ENCODE measurements at regions not wholly inside any gene's neighbourhood (a gene's known extent, or its start where the extent isn't known, plus 50 kb on each side); places are given as distances from the start of the nearest gene placed in this dataset.

DNA sequence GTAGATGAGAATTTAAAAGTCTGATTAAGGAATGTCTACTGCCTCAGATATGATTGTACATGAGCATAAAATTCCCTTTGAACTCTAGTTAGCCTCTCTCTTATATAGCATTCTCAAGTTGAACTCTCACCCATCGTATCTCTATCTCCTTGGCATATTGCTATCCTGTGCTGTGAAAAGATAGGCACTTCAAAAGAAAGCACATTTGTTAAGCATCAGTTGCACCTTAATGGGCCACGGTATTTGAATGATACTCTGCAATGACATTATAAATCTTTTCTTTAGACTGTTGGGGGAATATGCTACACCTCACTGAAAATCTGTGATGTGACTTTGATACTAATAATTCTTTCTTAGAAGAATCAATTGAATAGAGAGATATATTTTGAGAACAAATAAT lies 570.7 kb downstream of the JRKL start (continued):
- TF ChIP-seq, protein P1, sequence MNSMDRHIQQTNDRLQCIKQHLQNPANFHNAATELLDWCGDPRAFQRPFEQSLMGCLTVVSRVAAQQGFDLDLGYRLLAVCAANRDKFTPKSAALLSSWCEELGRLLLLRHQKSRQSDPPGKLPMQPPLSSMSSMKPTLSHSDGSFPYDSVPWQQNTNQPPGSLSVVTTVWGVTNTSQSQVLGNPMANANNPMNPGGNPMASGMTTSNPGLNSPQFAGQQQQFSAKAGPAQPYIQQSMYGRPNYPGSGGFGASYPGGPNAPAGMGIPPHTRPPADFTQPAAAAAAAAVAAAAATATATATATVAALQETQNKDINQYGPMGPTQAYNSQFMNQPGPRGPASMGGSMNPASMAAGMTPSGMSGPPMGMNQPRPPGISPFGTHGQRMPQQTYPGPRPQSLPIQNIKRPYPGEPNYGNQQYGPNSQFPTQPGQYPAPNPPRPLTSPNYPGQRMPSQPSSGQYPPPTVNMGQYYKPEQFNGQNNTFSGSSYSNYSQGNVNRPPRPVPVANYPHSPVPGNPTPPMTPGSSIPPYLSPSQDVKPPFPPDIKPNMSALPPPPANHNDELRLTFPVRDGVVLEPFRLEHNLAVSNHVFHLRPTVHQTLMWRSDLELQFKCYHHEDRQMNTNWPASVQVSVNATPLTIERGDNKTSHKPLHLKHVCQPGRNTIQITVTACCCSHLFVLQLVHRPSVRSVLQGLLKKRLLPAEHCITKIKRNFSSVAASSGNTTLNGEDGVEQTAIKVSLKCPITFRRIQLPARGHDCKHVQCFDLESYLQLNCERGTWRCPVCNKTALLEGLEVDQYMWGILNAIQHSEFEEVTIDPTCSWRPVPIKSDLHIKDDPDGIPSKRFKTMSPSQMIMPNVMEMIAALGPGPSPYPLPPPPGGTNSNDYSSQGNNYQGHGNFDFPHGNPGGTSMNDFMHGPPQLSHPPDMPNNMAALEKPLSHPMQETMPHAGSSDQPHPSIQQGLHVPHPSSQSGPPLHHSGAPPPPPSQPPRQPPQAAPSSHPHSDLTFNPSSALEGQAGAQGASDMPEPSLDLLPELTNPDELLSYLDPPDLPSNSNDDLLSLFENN (IDR thresholded peaks at IDR 0.05; ENCODE audit: low read depth in 2 of 2, low read length in 2 of 2): no peak
- TF ChIP-seq TEAD1 (CRISPR knock-in tag; IDR thresholded peaks at IDR 0.05): no peak

DNA sequence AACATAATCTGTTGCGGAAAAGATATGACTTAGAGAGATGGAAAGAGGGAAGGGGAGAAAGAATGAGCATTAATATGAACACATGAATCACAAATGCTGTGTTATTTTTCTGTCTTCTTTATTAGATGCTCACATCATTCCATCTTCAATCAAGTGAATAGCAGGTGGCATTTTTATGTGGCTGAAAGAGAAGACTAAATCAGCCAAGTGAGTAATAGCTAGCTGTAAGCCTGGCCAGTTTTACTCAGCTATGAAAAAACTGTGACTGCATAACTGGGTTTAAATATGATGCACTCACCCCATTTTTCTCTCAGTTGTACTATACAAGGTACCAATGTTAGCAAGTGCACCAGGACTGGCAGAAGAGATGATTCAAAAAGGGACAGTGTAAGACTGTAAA lies 571.1 kb downstream of the JRKL start:
- H4K20me1 ChIP-seq (replicated peaks; ENCODE audit: control insufficient read depth, insufficient read depth, low read length): no peaks in the 10 kb centered on the region
- no peak overlapping the region for H3K27ac ChIP-seq (ENCODE audit: extremely low read depth, low read depth, low read length)
- no peaks in the 10 kb centered on the region for H3K36me3 ChIP-seq (ENCODE audit: control insufficient read depth, insufficient read depth, low read length)
- no peak overlapping the region for H3K4me3 ChIP-seq
- in situ Hi-C loops (cut with MboI) (no loop called here), intact Hi-C loops (cut with micrococcal nuclease) (no loop called here)
- ATAC-seq (no peak), DNase-seq (ENCODE audit: extremely low read depth in 1 of 4, low spot score in 3 of 4) (no peak), FAIRE-seq (no peak)
- H3K27me3 ChIP-seq (ENCODE audit: control insufficient read depth in 2 of 2, insufficient read depth in 2 of 2, low read length in 2 of 2): no peaks in the 10 kb centered on the region
- H3K4me1 ChIP-seq (replicated peaks in 1 of 2; ENCODE audit: control insufficient read depth in 2 of 2, insufficient read depth in 2 of 2, low read length in 2 of 2): no peaks in the 10 kb centered on the region
- WGBS (ENCODE audit: insufficient coverage, low coverage, missing lambda C conversion rate): 0% methylated on average over 1 of the region's 1 CpG
- no peaks in the 10 kb centered on the region for H3K79me2 ChIP-seq (ENCODE audit: control insufficient read depth, insufficient read depth, low read length)
- H3K9me1 ChIP-seq (ENCODE audit: control insufficient read depth, insufficient read depth, low read length): no peaks in the 10 kb centered on the region
- ChIA-PET POLR2A (no interaction called here), CTCF (ENCODE audit: low intra/inter-chr PET ratio) (no interaction called here)
- no peak overlapping the region for H3K4me2 ChIP-seq (ENCODE audit: insufficient read depth, low read length)
- H2AFZ ChIP-seq (ENCODE audit: low read depth, low read length): no peak overlapping the region
- no peak overlapping the region for H3K9ac ChIP-seq (ENCODE audit: insufficient read depth in 1 of 2, low read depth in 2 of 2, low read length in 2 of 2)
- no TSS peak for BruUV-seq (replicated peaks)
- H3K9me3 ChIP-seq (replicated peaks; ENCODE audit: control insufficient read depth, insufficient read depth, low read depth, low read length): peaks cover 3% of the 10 kb centered on the region
- TF ChIP-seq, protein P2, sequence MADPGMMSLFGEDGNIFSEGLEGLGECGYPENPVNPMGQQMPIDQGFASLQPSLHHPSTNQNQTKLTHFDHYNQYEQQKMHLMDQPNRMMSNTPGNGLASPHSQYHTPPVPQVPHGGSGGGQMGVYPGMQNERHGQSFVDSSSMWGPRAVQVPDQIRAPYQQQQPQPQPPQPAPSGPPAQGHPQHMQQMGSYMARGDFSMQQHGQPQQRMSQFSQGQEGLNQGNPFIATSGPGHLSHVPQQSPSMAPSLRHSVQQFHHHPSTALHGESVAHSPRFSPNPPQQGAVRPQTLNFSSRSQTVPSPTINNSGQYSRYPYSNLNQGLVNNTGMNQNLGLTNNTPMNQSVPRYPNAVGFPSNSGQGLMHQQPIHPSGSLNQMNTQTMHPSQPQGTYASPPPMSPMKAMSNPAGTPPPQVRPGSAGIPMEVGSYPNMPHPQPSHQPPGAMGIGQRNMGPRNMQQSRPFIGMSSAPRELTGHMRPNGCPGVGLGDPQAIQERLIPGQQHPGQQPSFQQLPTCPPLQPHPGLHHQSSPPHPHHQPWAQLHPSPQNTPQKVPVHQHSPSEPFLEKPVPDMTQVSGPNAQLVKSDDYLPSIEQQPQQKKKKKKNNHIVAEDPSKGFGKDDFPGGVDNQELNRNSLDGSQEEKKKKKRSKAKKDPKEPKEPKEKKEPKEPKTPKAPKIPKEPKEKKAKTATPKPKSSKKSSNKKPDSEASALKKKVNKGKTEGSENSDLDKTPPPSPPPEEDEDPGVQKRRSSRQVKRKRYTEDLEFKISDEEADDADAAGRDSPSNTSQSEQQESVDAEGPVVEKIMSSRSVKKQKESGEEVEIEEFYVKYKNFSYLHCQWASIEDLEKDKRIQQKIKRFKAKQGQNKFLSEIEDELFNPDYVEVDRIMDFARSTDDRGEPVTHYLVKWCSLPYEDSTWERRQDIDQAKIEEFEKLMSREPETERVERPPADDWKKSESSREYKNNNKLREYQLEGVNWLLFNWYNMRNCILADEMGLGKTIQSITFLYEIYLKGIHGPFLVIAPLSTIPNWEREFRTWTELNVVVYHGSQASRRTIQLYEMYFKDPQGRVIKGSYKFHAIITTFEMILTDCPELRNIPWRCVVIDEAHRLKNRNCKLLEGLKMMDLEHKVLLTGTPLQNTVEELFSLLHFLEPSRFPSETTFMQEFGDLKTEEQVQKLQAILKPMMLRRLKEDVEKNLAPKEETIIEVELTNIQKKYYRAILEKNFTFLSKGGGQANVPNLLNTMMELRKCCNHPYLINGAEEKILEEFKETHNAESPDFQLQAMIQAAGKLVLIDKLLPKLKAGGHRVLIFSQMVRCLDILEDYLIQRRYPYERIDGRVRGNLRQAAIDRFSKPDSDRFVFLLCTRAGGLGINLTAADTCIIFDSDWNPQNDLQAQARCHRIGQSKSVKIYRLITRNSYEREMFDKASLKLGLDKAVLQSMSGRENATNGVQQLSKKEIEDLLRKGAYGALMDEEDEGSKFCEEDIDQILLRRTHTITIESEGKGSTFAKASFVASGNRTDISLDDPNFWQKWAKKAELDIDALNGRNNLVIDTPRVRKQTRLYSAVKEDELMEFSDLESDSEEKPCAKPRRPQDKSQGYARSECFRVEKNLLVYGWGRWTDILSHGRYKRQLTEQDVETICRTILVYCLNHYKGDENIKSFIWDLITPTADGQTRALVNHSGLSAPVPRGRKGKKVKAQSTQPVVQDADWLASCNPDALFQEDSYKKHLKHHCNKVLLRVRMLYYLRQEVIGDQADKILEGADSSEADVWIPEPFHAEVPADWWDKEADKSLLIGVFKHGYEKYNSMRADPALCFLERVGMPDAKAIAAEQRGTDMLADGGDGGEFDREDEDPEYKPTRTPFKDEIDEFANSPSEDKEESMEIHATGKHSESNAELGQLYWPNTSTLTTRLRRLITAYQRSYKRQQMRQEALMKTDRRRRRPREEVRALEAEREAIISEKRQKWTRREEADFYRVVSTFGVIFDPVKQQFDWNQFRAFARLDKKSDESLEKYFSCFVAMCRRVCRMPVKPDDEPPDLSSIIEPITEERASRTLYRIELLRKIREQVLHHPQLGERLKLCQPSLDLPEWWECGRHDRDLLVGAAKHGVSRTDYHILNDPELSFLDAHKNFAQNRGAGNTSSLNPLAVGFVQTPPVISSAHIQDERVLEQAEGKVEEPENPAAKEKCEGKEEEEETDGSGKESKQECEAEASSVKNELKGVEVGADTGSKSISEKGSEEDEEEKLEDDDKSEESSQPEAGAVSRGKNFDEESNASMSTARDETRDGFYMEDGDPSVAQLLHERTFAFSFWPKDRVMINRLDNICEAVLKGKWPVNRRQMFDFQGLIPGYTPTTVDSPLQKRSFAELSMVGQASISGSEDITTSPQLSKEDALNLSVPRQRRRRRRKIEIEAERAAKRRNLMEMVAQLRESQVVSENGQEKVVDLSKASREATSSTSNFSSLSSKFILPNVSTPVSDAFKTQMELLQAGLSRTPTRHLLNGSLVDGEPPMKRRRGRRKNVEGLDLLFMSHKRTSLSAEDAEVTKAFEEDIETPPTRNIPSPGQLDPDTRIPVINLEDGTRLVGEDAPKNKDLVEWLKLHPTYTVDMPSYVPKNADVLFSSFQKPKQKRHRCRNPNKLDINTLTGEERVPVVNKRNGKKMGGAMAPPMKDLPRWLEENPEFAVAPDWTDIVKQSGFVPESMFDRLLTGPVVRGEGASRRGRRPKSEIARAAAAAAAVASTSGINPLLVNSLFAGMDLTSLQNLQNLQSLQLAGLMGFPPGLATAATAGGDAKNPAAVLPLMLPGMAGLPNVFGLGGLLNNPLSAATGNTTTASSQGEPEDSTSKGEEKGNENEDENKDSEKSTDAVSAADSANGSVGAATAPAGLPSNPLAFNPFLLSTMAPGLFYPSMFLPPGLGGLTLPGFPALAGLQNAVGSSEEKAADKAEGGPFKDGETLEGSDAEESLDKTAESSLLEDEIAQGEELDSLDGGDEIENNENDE (IDR thresholded peaks at IDR 0.05; ENCODE audit: low read depth, low read length): no peak
- TF ChIP-seq SAFB (IDR thresholded peaks at IDR 0.05; ENCODE audit: borderline replicate concordance, low read depth, low read length): no peak
- no peak for TF ChIP-seq NONO (IDR thresholded peaks at IDR 0.05; ENCODE audit: low read depth in 2 of 2, low read length in 1 of 2)
- no peak for TF ChIP-seq TCFL5 (CRISPR knock-in tag; conservative IDR thresholded peaks at IDR 0.05)

Data from K562 (cell line).